Ascending aorta (tissue), 2 donors: ENCODE measurements at regions not wholly inside any gene's neighbourhood (a gene's known extent, or its start where the extent isn't known, plus 50 kb on each side); places are given as distances from the start of the nearest gene placed in this dataset.

Source experiments
- DNase-seq, 2 donors: peaks; one replicate each; pipeline ENCODE4 v3.0.0-alpha.2; 2019; ENCODE audit warnings: low spot score in 2 of 2
- H3K27ac ChIP-seq, 2 donors: fragments of 200-600 bp; sonication (generic); one replicate each; pipeline ENCODE4 v1.5.1; 2016 to 2017; ENCODE audit warnings: mild to moderate bottlenecking in 1 of 2
- H3K27me3 ChIP-seq: fragments of 200-600 bp; sonication (generic); one replicate; pipeline ENCODE4 v1.5.1; 2017
- H3K36me3 ChIP-seq, 2 donors: fragments of 200-600 bp; sonication (generic); one replicate each; pipeline ENCODE4 v1.5.1; 2016
- H3K4me1 ChIP-seq, 2 donors: fragments of 200-600 bp; sonication (generic); one replicate each; pipeline ENCODE4 v1.5.1; 2016 to 2017; ENCODE audit warnings: mild to moderate bottlenecking in 1 of 2
- H3K4me3 ChIP-seq, 2 donors: fragments of 200-600 bp; sonication (generic); one replicate each; pipeline ENCODE4 v1.5.1; 2016 to 2017; ENCODE audit warnings: mild to moderate bottlenecking in 1 of 2
- H3K9me3 ChIP-seq, 2 donors: fragments of 200-600 bp; sonication (generic); one replicate each; pipeline ENCODE4 v1.5.1; 2016
- CTCF ChIP-seq, 3 experiments: fragments of 200-600 bp in 2 of 3; fragments of 450-650 bp in 1 of 3; sonication (generic) in 2 of 3; IDR thresholded peaks; one replicate each; pipeline ENCODE4 v1.5.1; 2016 to 2019; ENCODE audit warnings: antibody characterized with exemption in 3 of 3, mild to moderate bottlenecking in 1 of 3, moderate library complexity in 1 of 3
- intact Hi-C: fragments of 100-400 bp; cut with DNase I; formaldehyde crosslinking; loops from one replicate; pipeline ENCODE4 v1.15.1; 2023

- Histone ChIP-seq H3K36me3 (no peaks in the 10 kb centered on the region), H3K9me3 (no peaks in the 10 kb centered on the region), H3K27ac (no peak overlapping the region), H3K4me3 (no peak overlapping the region), H3K4me1 (no peaks in the 10 kb centered on the region), H3K27me3 (no peaks in the 10 kb centered on the region)
- DNase-seq: no peak
- intact Hi-C loops: no loop called here
- no peak for TF ChIP-seq CTCF (IDR thresholded peaks at IDR 0.05)
These were observed 229.4 kb downstream of the SI start for GRCh38 chr3:164848923-164849322.

GRCh38 chr3:164845739-164846138, 232.6 kb downstream of the SI start:
- intact Hi-C loops: no loop called here
- no peak overlapping the region for H3K4me3 ChIP-seq
- DNase-seq: no peak
- H3K27ac ChIP-seq: no peak overlapping the region
- H3K36me3 ChIP-seq: no peaks in the 10 kb centered on the region
- H3K9me3 ChIP-seq: no peaks in the 10 kb centered on the region
- no peaks in the 10 kb centered on the region for H3K27me3 ChIP-seq
- no peak for TF ChIP-seq CTCF (IDR thresholded peaks at IDR 0.05)
- H3K4me1 ChIP-seq: no peaks in the 10 kb centered on the region

- Histone ChIP-seq H3K27ac (no peak overlapping the region), H3K36me3 (no peaks in the 10 kb centered on the region), H3K27me3 (no peaks in the 10 kb centered on the region), H3K4me3 (no peak overlapping the region), H3K9me3 (no peaks in the 10 kb centered on the region), H3K4me1 (no peaks in the 10 kb centered on the region)
- TF ChIP-seq CTCF (IDR thresholded peaks at IDR 0.05): no peak
- DNase-seq: no peak
- intact Hi-C loops: no loop called here
These were observed 246.1 kb downstream of the SI start for GRCh38 chr3:164832216-164832615.

- H3K27me3 ChIP-seq: no peaks in the 10 kb centered on the region
- H3K36me3 ChIP-seq: no peaks in the 10 kb centered on the region
- intact Hi-C loops: no loop called here
- H3K4me3 ChIP-seq: no peak overlapping the region
- TF ChIP-seq CTCF (IDR thresholded peaks at IDR 0.05): no peak
- H3K9me3 ChIP-seq: peaks cover 0 to 4% of the 10 kb centered on the region in 2 donors
- no peak for DNase-seq
- no peak overlapping the region for H3K27ac ChIP-seq
- no peaks in the 10 kb centered on the region for H3K4me1 ChIP-seq
These were observed 260.0 kb downstream of the SI start for GRCh38 chr3:164818318-164818717.

- H3K9me3 ChIP-seq: peaks cover 0 to 4% of the 10 kb centered on the region in 2 donors
These were observed 264.2 kb downstream of the SI start for GRCh38 chr3:164814106-164814505.

More at GRCh38 chr3:164814106-164814505, 264.2 kb downstream of the SI start:
- H3K27me3 ChIP-seq: no peaks in the 10 kb centered on the region
- H3K27ac ChIP-seq: no peak overlapping the region
- no peaks in the 10 kb centered on the region for H3K36me3 ChIP-seq
- H3K4me1 ChIP-seq: no peaks in the 10 kb centered on the region
- TF ChIP-seq CTCF (IDR thresholded peaks at IDR 0.05): no peak
- no peak overlapping the region for H3K4me3 ChIP-seq
- intact Hi-C loops: no loop called here
- no peak for DNase-seq
